SK-N-SH treated with all-trans-retinoic acid at 6 μM for 48 hours (cell line): ENCODE measurements at regions not wholly inside any gene's neighbourhood (a gene's known extent, or its start where the extent isn't known, plus 50 kb on each side); places are given as distances from the start of the nearest gene placed in this dataset.

Experiments
- ATAC-seq: fragments of 200-7000 bp; cut with Tn5 transposase; 3 replicates; pipeline ENCODE4 v1.9.1; 2020; ENCODE audit warnings: mild to moderate bottlenecking, moderate library complexity
- ARNTL ChIP-seq: fragments of 450-650 bp; formaldehyde crosslinking; IDR thresholded peaks from 2 replicates; pipeline ENCODE4 v1.5.0; 2020; ENCODE audit warnings: low read depth, mild to moderate bottlenecking, moderate library complexity, borderline replicate concordance
- BACH2 ChIP-seq: fragments of 250-450 bp; sonication (Bioruptor Pico); IDR thresholded peaks from 2 replicates; pipeline ENCODE4 v1.9.0; 2021; ENCODE audit warnings: mild to moderate bottlenecking, borderline replicate concordance
- CSDC2 ChIP-seq: fragments of 250-450 bp; sonication (Bioruptor Pico); IDR thresholded peaks from 2 replicates; pipeline ENCODE4 v1.5.0; 2020; ENCODE audit warnings: mild to moderate bottlenecking, moderate library complexity
- ESRRG ChIP-seq: fragments of 250-450 bp; sonication (Bioruptor Pico); IDR thresholded peaks from 2 replicates; pipeline ENCODE4 v1.6.1; 2021; ENCODE audit warnings: mild to moderate bottlenecking
- GLIS3 ChIP-seq: fragments of 250-450 bp; sonication (Bioruptor Pico); IDR thresholded peaks from 2 replicates; pipeline ENCODE4 v1.5.0; 2020; ENCODE audit warnings: mild to moderate bottlenecking, moderate library complexity
- ISL1 ChIP-seq: fragments of 250-450 bp; sonication (Bioruptor Pico); IDR thresholded peaks from 2 replicates; pipeline ENCODE4 v2.1.2; 2022; ENCODE audit warnings: mild to moderate bottlenecking, moderate library complexity
- OSR1 ChIP-seq: fragments of 250-450 bp; sonication (Bioruptor Pico); IDR thresholded peaks from 2 replicates; pipeline ENCODE4 v1.8.0; 2022; ENCODE audit warnings: moderate library complexity, mild to moderate bottlenecking, inconsistent platforms
- PPARA ChIP-seq: fragments of 250-450 bp; sonication (Bioruptor Pico); IDR thresholded peaks from 2 replicates; pipeline ENCODE4 v1.5.0; 2020; ENCODE audit warnings: mild to moderate bottlenecking, borderline replicate concordance
- SNAI2 ChIP-seq: fragments of 250-450 bp; sonication (Bioruptor Pico); IDR thresholded peaks from 2 replicates; pipeline ENCODE4 v1.5.0; 2020; ENCODE audit warnings: mild to moderate bottlenecking, moderate library complexity
- TCF4 ChIP-seq: fragments of 250-450 bp; sonication (Bioruptor Pico); IDR thresholded peaks from 2 replicates; pipeline ENCODE4 v1.8.0; 2021; ENCODE audit warnings: mild to moderate bottlenecking, moderate library complexity, borderline replicate concordance
- ZC3H10 ChIP-seq: fragments of 250-450 bp; sonication (Bioruptor Pico); IDR thresholded peaks from 2 replicates; pipeline ENCODE4 v1.5.1; 2021; ENCODE audit warnings: mild to moderate bottlenecking, moderate library complexity
- ZFP3 ChIP-seq: fragments of 250-450 bp; sonication (Bioruptor Pico); IDR thresholded peaks from 2 replicates; pipeline ENCODE4 v1.5.0; 2020; ENCODE audit warnings: mild to moderate bottlenecking, moderate library complexity
- ZFP30 ChIP-seq: fragments of 450-650 bp; formaldehyde crosslinking; IDR thresholded peaks from 2 replicates; pipeline ENCODE4 v1.5.0; 2022; ENCODE audit warnings: mild to moderate bottlenecking, moderate library complexity
- ZNF565 ChIP-seq: fragments of 450-650 bp; formaldehyde crosslinking; conservative IDR thresholded peaks from 2 replicates; pipeline ENCODE4 v1.5.0; 2020; ENCODE audit warnings: low read depth, mild to moderate bottlenecking, moderate library complexity
- ZNF70 ChIP-seq: fragments of 450-650 bp; formaldehyde crosslinking; IDR thresholded peaks from 2 replicates; pipeline ENCODE4 v1.5.0; 2020; ENCODE audit warnings: mild to moderate bottlenecking, moderate library complexity
- ZNF8 ChIP-seq: fragments of 450-650 bp; formaldehyde crosslinking; IDR thresholded peaks from 2 replicates; pipeline ENCODE4 v1.5.0; 2020; ENCODE audit warnings: mild to moderate bottlenecking, moderate library complexity
- TF ChIP-seq, protein P1 (sequence below): fragments of 250-450 bp; sonication (Bioruptor Pico); IDR thresholded peaks from 2 replicates; pipeline ENCODE4 v1.8.0; 2020; ENCODE audit warnings: mild to moderate bottlenecking, moderate library complexity, borderline replicate concordance
- TF ChIP-seq, protein P2 (sequence below): fragments of 250-450 bp; sonication (Bioruptor Pico); IDR thresholded peaks from 2 replicates; pipeline ENCODE4 v1.8.0; 2021; ENCODE audit warnings: low read depth, mild to moderate bottlenecking, moderate library complexity, borderline replicate concordance
- TF ChIP-seq, protein P3 (sequence below): fragments of 250-450 bp; sonication (Bioruptor Pico); IDR thresholded peaks from 2 replicates; pipeline ENCODE4 v1.5.1; 2020; ENCODE audit warnings: low read depth, mild to moderate bottlenecking, moderate library complexity
- TF ChIP-seq, protein P4 (sequence below): fragments of 250-450 bp; sonication (Bioruptor Pico); IDR thresholded peaks from 2 replicates; pipeline ENCODE4 v1.5.1; 2021; ENCODE audit warnings: mild to moderate bottlenecking, moderate library complexity
- TF ChIP-seq, protein P5 (sequence below): fragments of 250-450 bp; sonication (Bioruptor Pico); IDR thresholded peaks from 2 replicates; pipeline ENCODE4 v1.5.0; 2020; ENCODE audit warnings: mild to moderate bottlenecking, moderate library complexity

DNA sequence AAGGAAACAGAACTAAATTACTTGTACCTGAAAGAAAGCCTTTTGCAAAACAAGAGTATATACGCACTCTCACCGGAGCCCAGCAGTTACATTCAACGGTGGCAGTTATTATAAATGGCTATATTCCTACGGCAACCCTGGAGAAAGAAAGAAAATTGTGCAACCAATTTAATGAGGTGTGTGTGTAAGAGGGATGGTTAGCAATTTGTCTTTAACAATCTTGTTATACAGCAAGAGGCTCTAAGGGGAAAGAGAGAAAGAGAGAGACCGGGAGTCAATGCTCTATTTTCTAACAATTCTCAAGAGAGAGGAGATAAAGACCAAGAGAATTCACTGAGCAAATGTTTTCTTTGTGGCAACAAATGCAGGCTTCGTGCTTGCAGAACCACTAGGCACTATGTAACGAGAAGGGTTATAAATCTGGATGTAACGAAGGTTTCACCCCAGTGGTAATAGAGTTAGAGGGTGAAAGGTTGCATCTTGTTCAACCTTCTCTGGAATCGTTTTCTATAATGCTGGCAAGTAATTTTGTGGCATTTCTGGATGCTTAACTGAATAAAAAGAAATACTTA is 359.1 kb upstream of the SPRED2 start (continued):
- TF ChIP-seq, protein P1, sequence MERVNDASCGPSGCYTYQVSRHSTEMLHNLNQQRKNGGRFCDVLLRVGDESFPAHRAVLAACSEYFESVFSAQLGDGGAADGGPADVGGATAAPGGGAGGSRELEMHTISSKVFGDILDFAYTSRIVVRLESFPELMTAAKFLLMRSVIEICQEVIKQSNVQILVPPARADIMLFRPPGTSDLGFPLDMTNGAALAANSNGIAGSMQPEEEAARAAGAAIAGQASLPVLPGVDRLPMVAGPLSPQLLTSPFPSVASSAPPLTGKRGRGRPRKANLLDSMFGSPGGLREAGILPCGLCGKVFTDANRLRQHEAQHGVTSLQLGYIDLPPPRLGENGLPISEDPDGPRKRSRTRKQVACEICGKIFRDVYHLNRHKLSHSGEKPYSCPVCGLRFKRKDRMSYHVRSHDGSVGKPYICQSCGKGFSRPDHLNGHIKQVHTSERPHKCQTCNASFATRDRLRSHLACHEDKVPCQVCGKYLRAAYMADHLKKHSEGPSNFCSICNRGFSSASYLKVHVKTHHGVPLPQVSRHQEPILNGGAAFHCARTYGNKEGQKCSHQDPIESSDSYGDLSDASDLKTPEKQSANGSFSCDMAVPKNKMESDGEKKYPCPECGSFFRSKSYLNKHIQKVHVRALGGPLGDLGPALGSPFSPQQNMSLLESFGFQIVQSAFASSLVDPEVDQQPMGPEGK (CRISPR knock-in tag) = no peak
- TF ChIP-seq SNAI2 (no peak), ESRRG (CRISPR knock-in tag) (no peak)

DNA sequence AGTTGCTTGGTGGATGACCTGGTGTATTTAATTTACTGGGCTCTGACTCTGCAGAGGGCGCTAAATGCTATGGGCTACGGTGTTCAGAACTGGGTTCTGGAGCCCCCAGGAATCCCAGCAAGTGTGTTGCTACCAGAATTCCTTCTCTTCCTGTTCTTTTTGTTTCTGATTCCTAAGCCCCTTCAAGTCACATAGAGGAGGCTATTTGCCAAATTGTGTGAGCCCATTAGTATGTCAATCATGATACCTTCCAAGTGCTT is 358.2 kb upstream of the SPRED2 start:
- ATAC-seq = no peak
- TF ChIP-seq, protein P1 (CRISPR knock-in tag) = no peak
- no peak for TF ChIP-seq OSR1
- TF ChIP-seq ZFP30 (CRISPR knock-in tag) = no peak
- no peak for TF ChIP-seq ARNTL (CRISPR knock-in tag)
- TF ChIP-seq TCF4 = no peak
- TF ChIP-seq GLIS3 (CRISPR knock-in tag) = no peak
- TF ChIP-seq, protein P2, sequence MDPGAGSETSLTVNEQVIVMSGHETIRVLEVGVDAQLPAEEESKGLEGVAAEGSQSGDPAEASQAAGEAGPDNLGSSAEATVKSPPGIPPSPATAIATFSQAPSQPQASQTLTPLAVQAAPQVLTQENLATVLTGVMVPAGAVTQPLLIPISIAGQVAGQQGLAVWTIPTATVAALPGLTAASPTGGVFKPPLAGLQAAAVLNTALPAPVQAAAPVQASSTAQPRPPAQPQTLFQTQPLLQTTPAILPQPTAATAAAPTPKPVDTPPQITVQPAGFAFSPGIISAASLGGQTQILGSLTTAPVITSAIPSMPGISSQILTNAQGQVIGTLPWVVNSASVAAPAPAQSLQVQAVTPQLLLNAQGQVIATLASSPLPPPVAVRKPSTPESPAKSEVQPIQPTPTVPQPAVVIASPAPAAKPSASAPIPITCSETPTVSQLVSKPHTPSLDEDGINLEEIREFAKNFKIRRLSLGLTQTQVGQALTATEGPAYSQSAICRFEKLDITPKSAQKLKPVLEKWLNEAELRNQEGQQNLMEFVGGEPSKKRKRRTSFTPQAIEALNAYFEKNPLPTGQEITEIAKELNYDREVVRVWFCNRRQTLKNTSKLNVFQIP = no peak

DNA sequence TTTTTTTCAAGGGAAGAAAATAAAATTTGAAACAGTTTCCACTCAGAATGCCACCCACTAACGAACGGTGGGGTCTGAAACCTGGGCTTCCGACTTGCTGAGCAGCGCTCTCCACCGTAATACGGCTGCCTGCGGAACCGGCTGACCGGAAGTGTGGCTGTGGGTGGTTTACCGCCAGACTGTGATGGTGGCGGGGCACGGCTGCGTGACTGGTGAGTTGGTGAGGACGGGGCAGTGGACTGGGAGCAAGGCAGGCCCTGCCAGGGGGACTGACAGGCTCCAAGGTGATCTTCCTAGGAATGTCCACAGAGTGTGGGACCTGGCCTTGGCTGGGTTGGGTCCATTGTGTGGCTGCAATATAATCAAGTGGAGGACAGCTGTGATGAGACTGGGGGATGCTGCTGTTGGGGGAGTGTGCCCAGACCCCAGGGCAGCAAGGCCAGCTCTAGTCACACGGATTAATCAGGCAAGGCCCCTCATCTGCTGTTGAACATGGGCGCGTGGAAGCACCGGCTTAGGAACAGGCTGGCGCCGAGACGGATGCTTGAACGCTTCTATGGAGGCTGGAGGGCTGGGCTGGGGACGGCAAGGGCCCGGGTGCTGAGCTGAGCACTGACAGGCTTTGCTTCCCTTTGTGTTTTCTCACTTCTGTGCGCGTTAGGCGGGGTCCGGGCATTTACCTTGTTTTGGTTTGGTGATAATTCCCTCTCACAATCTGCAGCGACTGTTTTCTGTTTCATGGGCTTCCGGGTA is 357.7 kb upstream of the SPRED2 start:
- TF ChIP-seq, protein P2 = no peak
- TF ChIP-seq, protein P3, sequence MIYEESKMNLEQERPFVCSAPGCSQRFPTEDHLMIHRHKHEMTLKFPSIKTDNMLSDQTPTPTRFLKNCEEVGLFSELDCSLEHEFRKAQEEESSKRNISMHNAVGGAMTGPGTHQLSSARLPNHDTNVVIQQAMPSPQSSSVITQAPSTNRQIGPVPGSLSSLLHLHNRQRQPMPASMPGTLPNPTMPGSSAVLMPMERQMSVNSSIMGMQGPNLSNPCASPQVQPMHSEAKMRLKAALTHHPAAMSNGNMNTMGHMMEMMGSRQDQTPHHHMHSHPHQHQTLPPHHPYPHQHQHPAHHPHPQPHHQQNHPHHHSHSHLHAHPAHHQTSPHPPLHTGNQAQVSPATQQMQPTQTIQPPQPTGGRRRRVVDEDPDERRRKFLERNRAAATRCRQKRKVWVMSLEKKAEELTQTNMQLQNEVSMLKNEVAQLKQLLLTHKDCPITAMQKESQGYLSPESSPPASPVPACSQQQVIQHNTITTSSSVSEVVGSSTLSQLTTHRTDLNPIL (CRISPR knock-in tag) = no peak
- TF ChIP-seq ZC3H10 (CRISPR knock-in tag) (no peak), GLIS3 (CRISPR knock-in tag) (no peak), SNAI2 (no peak), ZNF70 (CRISPR knock-in tag) (no peak), ARNTL (CRISPR knock-in tag) (no peak), PPARA (CRISPR knock-in tag) (no peak), ZNF8 (CRISPR knock-in tag) (no peak), ISL1 (CRISPR knock-in tag) (no peak), ESRRG (CRISPR knock-in tag) (no peak), ZFP3 (CRISPR knock-in tag) (no peak), OSR1 (no peak), BACH2 (CRISPR knock-in tag) (no peak), ZFP30 (CRISPR knock-in tag) (no peak), CSDC2 (CRISPR knock-in tag) (no peak), ZNF565 (no peak)
- TF ChIP-seq, protein P4, sequence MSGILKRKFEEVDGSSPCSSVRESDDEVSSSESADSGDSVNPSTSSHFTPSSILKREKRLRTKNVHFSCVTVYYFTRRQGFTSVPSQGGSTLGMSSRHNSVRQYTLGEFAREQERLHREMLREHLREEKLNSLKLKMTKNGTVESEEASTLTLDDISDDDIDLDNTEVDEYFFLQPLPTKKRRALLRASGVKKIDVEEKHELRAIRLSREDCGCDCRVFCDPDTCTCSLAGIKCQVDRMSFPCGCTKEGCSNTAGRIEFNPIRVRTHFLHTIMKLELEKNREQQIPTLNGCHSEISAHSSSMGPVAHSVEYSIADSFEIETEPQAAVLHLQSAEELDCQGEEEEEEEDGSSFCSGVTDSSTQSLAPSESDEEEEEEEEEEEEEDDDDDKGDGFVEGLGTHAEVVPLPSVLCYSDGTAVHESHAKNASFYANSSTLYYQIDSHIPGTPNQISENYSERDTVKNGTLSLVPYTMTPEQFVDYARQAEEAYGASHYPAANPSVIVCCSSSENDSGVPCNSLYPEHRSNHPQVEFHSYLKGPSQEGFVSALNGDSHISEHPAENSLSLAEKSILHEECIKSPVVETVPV (CRISPR knock-in tag) = no peak
- TF ChIP-seq, protein P5, sequence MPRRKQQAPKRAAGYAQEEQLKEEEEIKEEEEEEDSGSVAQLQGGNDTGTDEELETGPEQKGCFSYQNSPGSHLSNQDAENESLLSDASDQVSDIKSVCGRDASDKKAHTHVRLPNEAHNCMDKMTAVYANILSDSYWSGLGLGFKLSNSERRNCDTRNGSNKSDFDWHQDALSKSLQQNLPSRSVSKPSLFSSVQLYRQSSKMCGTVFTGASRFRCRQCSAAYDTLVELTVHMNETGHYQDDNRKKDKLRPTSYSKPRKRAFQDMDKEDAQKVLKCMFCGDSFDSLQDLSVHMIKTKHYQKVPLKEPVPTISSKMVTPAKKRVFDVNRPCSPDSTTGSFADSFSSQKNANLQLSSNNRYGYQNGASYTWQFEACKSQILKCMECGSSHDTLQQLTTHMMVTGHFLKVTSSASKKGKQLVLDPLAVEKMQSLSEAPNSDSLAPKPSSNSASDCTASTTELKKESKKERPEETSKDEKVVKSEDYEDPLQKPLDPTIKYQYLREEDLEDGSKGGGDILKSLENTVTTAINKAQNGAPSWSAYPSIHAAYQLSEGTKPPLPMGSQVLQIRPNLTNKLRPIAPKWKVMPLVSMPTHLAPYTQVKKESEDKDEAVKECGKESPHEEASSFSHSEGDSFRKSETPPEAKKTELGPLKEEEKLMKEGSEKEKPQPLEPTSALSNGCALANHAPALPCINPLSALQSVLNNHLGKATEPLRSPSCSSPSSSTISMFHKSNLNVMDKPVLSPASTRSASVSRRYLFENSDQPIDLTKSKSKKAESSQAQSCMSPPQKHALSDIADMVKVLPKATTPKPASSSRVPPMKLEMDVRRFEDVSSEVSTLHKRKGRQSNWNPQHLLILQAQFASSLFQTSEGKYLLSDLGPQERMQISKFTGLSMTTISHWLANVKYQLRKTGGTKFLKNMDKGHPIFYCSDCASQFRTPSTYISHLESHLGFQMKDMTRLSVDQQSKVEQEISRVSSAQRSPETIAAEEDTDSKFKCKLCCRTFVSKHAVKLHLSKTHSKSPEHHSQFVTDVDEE (CRISPR knock-in tag) = no peak
- TF ChIP-seq, protein P1 (CRISPR knock-in tag) = no peak
- ATAC-seq = no peak
